Hindlimb muscle (tissue), 1 donor: ENCODE measurements at regions not wholly inside any gene's neighbourhood (a gene's known extent, or its start where the extent isn't known, plus 50 kb on each side); places are given as distances from the start of the nearest gene placed in this dataset.
"Not testable (repeated sequence)": the region's sequence is repeated elsewhere in the genome, so short reads cannot be mapped to it uniquely, and the experiment has no call there.

Experiments used
- DNase-seq: peaks from one replicate; pipeline ENCODE4 v3.0.0-alpha.2; 2013

GRCh38 chr16:64292161-64292560, 829.7 kb downstream of the CDH11 start:
- DNase-seq = no peak

- no peak for DNase-seq
Observed at GRCh38 chr16:64290461-64290860, 831.4 kb downstream of the CDH11 start.

GRCh38 chr16:64287655-64288528, 834.0 kb downstream of the CDH11 start:
- no peak for DNase-seq

GRCh38 chr16:64282181-64282580, 839.7 kb downstream of the CDH11 start:
- no peak for DNase-seq

- no peak for DNase-seq
Observed at GRCh38 chr16:64280317-64280716, 841.5 kb downstream of the CDH11 start.

- DNase-seq = no peak
Observed at GRCh38 chr16:64278196-64278595, 843.7 kb downstream of the CDH11 start.

GRCh38 chr16:64276646-64277045, 845.2 kb downstream of the CDH11 start:
- DNase-seq = no peak

GRCh38 chr16:64272028-64272427, 849.8 kb downstream of the CDH11 start:
- DNase-seq = no peak

GRCh38 chr16:64269756-64270155, 852.1 kb downstream of the CDH11 start:
- no peak for DNase-seq

GRCh38 chr16:64265756-64266155, 856.1 kb downstream of the CDH11 start:
- DNase-seq = no peak

- DNase-seq = not testable (repeated sequence)
Observed at GRCh38 chr16:64260631-64261401, 861.0 kb downstream of the CDH11 start.

- no peak for DNase-seq
Observed at GRCh38 chr16:64254443-64255367, 867.2 kb downstream of the CDH11 start.

- no peak for DNase-seq
Observed at GRCh38 chr16:64253525-64253924, 868.3 kb downstream of the CDH11 start.

- DNase-seq = no peak
Observed at GRCh38 chr16:64253096-64253495, 868.8 kb downstream of the CDH11 start.

GRCh38 chr16:64251742-64252141, 870.1 kb downstream of the CDH11 start:
- DNase-seq = no peak

GRCh38 chr16:64250866-64251265, 871.0 kb downstream of the CDH11 start:
- peak; percentile 9 for DNase-seq

GRCh38 chr16:64242492-64242891, 879.4 kb downstream of the CDH11 start:
- no peak for DNase-seq

GRCh38 chr16:64240586-64240985, 881.3 kb downstream of the CDH11 start:
- no peak for DNase-seq

- DNase-seq = no peak
Observed at GRCh38 chr16:64238571-64238970, 883.3 kb downstream of the CDH11 start.

GRCh38 chr16:64236316-64236715, 885.5 kb downstream of the CDH11 start:
- no peak for DNase-seq

GRCh38 chr16:64234200-64234599, 887.7 kb downstream of the CDH11 start:
- DNase-seq = no peak

GRCh38 chr16:64225696-64226095, 896.2 kb downstream of the CDH11 start:
- no peak for DNase-seq

GRCh38 chr16:64225036-64225435, 896.8 kb downstream of the CDH11 start:
- no peak for DNase-seq
